ENCODE measurements at regions not wholly inside any gene's neighbourhood (a gene's known extent, or its start where the extent isn't known, plus 50 kb on each side); places are given as distances from the start of the nearest gene placed in this dataset.
A peak's percentile ranks its signal among the peaks of the same experiment; 100 is the strongest.

DNA sequence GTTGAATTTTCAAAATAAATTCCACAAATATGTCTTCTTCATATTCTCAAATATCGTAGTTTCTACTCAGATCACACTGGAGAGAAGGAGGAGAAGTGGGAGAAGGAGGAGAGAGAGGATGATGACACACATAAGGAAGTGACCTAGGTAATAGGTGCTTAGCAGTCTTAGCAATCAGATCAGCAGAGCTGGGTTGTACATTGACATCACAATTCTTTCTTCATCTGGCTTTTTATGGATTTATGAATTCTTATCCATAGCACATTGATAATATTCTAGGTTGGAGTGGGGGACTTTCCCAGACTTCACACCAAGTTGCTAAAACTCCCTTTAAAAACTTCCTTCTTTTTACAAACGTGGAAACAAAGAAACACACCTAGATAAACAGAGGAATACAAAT lies 86.9 kb downstream of the FGF9 start:
- intact Hi-C loops (cut with micrococcal nuclease) = no loop called here
- no peak for DNase-seq
- no peak for ATAC-seq

- no peak for ATAC-seq
- intact Hi-C loops (cut with micrococcal nuclease) = no loop called here
- DNase-seq = no peak
Observed at GRCh38 chr13:21758441-21758840, 87.6 kb downstream of the FGF9 start.

GRCh38 chr13:21759463-21759862 lies 88.6 kb downstream of the FGF9 start:
- intact Hi-C loops (cut with micrococcal nuclease) = no loop called here

DNA sequence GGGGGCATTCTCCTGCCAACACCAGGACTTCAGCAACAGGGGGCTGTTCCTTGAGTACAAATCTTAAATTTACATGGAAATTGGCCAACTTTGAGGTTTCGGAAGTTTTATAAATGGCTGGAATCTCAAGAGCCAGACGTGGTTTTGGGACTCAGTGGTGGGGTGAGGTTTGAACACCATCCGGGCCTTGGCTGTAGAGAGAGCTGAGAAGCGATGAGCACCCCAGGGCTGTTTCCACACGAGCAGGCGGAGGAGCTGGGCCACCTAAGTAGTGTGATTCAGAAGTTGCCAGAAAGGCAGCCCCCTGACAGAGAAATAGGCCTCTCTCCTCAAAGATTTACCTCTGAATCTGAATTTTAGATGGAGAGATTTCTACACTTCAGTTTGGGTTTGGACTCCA lies 89.0 kb downstream of the FGF9 start:
- ATAC-seq = no peak
- intact Hi-C loops (cut with micrococcal nuclease) = no loop called here

More at GRCh38 chr13:21759463-21759862, 88.6 kb downstream of the FGF9 start:
- DNase-seq = no peak
- no peak for ATAC-seq

GRCh38 chr13:21761770-21762169 lies 90.9 kb downstream of the FGF9 start:
- DNase-seq (no peak), ATAC-seq (no peak)
- intact Hi-C loops (cut with micrococcal nuclease) = no loop called here

More for the DNA sequence above, 89.0 kb downstream of the FGF9 start:
- no peak for DNase-seq

DNA sequence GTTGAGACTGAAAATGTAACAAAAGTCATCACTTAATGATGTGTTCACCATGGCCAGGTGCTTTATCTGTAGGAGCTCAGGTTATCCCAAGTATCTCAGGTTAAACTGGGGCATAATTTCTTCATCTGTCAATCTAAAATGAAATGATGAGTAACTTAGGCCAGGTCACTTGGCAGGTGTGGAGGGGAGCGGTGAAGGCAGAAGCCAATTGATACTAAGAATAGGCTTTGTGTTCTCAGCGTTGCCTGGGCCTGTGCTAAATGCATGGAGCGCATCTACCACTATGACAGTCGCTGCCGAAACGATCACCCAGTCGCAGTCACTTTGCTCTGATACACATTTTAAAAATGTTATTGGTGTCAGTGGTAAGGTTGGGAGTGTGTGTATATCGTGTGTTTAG lies 91.6 kb downstream of the FGF9 start:
- intact Hi-C loops (cut with micrococcal nuclease) = no loop called here
- no peak for ATAC-seq

DNA sequence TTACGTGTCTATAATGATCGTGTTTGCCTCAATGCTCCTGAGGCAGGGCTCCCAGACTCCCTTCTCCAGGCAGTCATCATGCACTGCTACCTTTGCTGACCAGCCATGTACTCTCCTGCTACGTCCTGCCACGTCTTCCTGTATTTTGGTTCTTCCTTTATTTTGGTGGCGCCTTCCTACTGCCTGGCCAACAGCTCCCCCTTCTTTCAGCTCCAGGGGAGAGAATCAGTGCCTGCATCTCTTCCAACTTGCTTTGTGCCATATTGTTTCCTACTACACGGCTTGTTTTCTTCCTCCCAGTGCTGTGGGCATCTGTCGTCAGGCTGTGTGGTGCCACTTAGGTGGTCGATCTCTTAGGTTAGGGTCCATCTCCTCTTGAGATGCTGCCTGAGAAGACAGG lies 96.2 kb downstream of the FGF9 start:
- ATAC-seq (no peak), DNase-seq (no peak)
- intact Hi-C loops (cut with micrococcal nuclease) = no loop called here

More for the DNA sequence above, 91.6 kb downstream of the FGF9 start:
- no peak for DNase-seq

- no peak for ATAC-seq
- intact Hi-C loops (cut with micrococcal nuclease) = no loop called here
- no peak for DNase-seq
Observed at GRCh38 chr13:21771075-21771474, 100.2 kb downstream of the FGF9 start.

DNA sequence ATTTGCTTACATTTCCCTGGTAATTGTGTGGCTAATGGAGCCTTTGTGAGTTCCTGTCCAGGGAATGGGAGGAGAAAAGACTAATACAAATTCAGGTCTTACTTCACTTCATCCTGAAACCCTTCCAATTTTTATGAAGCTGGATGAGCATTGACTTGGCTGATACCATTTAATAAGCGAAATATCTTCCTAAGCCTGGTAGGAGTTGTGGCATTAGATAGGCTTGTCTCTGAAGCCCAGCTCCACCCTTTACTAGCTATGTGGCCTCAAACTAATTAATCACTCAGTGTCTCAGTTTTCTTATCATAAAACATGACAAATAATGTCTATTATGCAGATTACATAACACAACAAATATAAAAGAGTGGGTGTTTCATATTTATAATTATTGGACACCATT lies 106.3 kb downstream of the FGF9 start:
- DNase-seq (no peak), ATAC-seq (no peak)
- intact Hi-C loops (cut with micrococcal nuclease) = no loop called here

DNA sequence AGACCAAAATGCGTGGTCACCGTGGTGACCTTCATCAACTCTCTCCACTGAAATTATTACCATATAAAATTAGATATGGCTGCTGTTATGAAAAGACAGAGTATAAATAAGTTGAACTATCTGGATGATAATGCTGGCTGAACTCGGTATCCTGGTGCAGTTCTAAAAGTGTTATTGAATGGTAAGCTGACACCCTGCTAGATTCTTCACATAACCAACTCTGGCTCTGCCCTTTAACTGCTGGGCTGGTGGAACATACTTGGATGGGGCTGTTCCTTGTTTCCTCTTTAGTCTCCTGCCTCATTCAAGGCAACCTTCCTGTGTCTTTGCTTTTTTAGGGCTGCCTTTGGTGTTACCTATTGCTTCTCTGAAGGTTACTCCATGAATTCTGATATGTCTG lies 106.9 kb downstream of the FGF9 start:
- ATAC-seq (peak; percentile 86), DNase-seq (no peak)
- intact Hi-C loops (cut with micrococcal nuclease) = no loop called here

DNA sequence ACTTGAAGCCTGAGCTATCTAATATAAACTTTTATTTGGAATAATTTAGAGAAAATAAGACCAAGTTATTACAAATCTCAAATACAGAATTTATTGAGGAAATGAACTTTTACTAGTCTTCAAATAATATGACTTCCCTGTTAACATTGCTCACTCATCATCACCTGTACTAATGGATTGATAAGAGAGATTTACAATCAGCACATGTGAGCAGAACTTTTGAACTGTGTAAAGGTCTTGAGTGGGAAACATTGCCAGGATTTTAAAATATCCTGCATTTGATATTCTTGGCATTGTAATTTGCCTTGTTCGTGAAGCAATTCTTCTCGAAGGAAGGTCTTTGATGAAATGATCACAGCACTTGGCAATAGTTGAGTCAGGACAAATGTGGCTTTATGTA lies 111.9 kb downstream of the FGF9 start:
- intact Hi-C loops (cut with micrococcal nuclease) = no loop called here
- ATAC-seq (no peak), DNase-seq (no peak)

DNA sequence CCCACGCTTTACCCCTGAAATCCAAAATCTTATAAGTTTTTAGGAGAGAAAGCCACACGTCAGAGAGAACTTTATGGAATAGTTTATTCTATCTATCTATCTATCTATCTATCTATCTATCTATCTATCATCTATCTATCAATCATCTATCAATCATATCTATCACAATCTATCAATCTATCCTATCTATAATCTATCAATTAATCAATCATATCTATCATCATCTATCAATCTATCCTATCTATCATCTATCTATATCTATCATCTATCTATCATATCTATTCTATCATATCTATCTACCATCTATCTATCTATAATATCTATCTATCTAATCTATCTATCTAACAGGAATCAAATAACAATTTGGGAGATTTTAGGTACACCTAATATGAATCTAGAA lies 115.1 kb downstream of the FGF9 start:
- intact Hi-C loops (cut with micrococcal nuclease) = no loop called here
- no peak for ATAC-seq
- DNase-seq = no peak

- ATAC-seq = no peak
- intact Hi-C loops (cut with micrococcal nuclease) = no loop called here
- no peak for DNase-seq
Observed at GRCh38 chr13:21796066-21796465, 125.2 kb downstream of the FGF9 start.

DNA sequence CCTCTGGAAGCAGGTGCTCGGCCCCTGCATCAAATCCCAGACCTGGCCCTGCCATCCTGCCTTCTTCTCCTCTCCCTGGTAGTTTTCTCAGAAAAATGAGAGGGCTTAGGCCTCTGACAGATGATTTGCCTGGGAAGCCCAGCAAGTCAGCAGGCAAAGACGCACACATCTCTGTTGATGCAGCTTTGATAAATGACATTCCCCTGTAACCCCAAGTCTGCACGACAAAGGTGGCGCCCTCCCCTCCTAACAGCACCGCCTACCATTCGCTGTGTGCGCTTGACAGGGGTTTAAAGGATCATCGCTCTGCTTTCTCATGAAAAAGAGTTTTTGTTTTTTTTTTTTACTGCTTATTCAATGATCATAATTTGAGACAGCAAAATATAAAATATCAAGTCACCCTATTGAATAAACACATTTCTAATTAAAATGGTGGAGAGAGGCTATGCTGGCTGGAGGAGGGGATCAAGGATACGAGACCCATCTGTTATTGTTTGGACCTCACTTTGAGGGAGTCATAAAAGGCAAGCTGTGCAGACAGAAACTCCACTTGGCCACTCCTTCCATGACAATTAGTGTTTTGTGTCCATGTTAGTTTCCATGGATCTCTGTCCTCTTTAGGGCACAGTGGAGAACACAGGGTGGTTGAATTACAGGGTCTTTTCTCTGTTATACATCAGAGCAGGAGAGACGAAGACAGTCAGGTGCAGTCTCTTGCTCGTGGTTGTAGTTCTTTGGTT lies 126.1 kb downstream of the FGF9 start:
- no peak for ATAC-seq
- DNase-seq = no peak
- intact Hi-C loops (cut with micrococcal nuclease) = no loop called here

- DNase-seq = no peak
- ATAC-seq = no peak
Observed at GRCh38 chr13:21797736-21798135, 126.9 kb downstream of the FGF9 start.

GRCh38 chr13:21798181-21798580 lies 127.3 kb downstream of the FGF9 start:
- intact Hi-C loops (cut with micrococcal nuclease) = no loop called here
- ATAC-seq (no peak), DNase-seq (no peak)

More at GRCh38 chr13:21797736-21798135, 126.9 kb downstream of the FGF9 start:
- intact Hi-C loops (cut with micrococcal nuclease) = no loop called here

DNA sequence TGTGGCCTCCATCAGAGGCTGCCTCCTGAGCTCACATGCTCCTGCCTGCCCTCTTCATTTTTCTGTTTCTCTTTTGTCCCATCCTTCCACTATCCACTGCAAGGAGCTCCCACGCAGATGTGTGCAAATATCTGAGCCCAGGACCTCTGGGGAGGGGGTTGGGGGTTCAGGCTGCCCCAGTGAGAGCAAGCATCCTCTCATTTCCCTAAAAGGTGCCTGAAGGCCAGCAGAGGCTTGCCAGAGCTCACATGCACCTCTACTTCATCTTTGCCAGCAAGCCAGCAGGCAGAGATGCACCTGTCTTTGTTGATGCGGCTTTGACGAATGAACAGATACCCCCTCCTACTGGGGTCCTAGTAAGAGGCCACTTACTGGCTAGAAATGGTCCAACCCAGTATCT lies 128.8 kb downstream of the FGF9 start:
- DNase-seq (no peak), ATAC-seq (no peak)
- intact Hi-C loops (cut with micrococcal nuclease) = no loop called here

DNA sequence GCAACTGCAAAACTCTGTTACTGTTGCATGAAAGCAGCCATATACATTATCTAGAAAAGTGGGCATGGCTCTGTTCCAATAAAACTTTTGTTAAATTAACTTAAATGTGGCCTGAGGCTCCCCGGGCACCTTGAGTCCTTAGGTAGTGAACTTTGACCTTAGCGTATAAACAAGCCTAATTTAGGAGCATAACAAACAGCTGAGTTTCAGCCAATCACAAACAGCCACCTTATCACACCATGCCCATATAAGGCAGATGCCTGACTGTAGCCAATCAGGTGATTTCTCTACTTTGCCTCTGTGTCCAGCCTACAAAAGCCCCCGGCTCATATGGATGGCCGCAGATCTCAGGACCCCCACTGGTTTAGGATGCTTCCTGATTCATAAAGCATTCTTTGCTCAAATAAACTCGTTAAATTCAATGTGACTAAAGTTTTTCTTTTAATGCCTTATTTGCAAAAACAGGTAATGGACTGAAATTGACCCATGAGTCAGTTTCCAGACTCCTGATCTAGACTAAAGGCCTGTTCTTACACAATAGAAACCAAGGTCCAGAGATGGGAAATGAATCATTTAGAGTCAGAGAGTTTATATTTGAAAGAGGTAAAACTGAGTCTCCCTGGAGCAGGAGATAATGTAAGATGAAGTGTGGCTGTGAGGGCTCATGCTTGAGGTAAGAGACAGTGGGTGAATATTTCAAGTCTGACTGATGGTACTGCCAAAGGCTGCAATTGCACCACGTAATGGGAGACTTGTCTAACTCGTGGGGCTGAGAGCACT lies 130.2 kb downstream of the FGF9 start:
- no peak for DNase-seq
- ATAC-seq = no peak
- intact Hi-C loops (cut with micrococcal nuclease) = no loop called here

DNA sequence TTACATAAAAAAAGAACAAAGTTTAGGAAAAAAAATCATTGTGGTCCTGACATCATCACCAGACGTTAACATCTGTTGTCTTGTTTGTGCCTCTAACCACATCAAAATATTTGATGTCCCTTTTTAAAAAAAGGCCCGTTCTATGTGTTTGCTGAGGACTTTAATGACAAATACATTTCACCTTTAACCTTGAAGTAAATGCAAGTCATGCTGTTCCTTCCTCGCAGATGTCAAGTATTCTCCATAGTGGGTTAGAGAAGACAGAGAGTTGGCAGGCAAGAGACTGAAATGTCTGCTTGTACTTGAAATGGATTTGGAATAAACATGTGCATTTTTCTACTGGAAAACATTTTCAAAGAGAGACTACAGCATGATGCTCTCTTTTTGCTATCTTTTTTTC lies 134.9 kb downstream of the FGF9 start:
- intact Hi-C loops (cut with micrococcal nuclease) = no loop called here
- DNase-seq (no peak), ATAC-seq (no peak)

DNA sequence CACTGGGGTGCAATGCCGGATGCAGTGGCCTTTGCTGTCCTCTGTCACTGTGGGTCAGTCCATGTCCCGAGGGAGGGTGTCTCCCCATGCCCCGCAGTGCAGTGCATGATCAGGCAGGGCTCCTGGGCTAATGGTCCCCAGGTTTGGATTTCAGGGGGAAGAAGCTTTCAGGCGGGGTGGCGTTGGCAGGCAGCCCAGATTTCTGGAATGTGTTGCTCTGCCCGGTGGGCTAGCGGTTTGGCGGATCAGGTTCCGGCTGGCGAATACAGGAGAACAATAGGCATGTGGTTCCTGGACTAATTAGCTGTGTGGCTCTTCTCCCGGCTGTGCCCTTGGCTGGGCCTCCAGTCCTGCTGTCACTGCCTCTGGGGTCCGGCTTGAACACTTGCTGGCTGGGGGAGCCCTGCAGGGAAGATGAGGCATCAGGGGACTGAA lies 141.3 kb downstream of the FGF9 start:
- intact Hi-C loops (cut with micrococcal nuclease) = no loop called here
- no peak for DNase-seq

DNA sequence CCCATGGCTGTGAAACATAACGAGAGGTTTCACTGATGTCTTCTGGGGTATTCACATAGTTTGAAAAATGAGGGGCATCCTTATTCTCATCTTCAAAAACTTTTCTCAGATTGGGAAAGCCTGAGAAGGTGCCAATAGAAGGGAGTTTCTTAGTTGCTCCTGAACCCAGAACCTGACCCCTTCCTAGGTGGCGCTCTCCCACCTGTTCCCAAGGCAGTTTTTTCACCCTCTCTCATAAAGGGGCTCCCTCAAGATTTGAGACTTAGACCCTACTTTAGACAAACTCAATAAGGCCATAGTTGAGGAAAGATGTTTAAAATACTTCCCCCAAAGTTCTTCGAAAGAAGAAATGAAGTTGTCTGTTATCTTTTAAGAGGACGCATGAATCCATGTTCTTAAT lies 142.2 kb downstream of the FGF9 start:
- DNase-seq = no peak
- ATAC-seq = no peak
- intact Hi-C loops (cut with micrococcal nuclease) = no loop called here

More for the DNA sequence above, 141.3 kb downstream of the FGF9 start:
- ATAC-seq = no peak

All from left ventricle myocardium superior (tissue), 1 donor.